Right ventricle myocardium inferior (tissue), 1 donor: ENCODE measurements at regions not wholly inside any gene's neighbourhood (a gene's known extent, or its start where the extent isn't known, plus 50 kb on each side); places are given as distances from the start of the nearest gene placed in this dataset.

Experiments used
- ATAC-seq: fragments of 200-7000 bp; cut with Tn5 transposase; one replicate; pipeline ENCODE4 v1.9.1; 2020; ENCODE audit warnings: mild to moderate bottlenecking, moderate library complexity
- DNase-seq: peaks from one replicate; pipeline ENCODE4 v3.0.0; 2021; ENCODE audit errors: missing footprints
- intact Hi-C: fragments of 100-400 bp; cut with DNase I; formaldehyde crosslinking; loops from one replicate; pipeline ENCODE4 v1.11.0; 2022
- donor health status: DM: no; HTN: yes; CAD: no; lungs with severe emphysema.

DNA sequence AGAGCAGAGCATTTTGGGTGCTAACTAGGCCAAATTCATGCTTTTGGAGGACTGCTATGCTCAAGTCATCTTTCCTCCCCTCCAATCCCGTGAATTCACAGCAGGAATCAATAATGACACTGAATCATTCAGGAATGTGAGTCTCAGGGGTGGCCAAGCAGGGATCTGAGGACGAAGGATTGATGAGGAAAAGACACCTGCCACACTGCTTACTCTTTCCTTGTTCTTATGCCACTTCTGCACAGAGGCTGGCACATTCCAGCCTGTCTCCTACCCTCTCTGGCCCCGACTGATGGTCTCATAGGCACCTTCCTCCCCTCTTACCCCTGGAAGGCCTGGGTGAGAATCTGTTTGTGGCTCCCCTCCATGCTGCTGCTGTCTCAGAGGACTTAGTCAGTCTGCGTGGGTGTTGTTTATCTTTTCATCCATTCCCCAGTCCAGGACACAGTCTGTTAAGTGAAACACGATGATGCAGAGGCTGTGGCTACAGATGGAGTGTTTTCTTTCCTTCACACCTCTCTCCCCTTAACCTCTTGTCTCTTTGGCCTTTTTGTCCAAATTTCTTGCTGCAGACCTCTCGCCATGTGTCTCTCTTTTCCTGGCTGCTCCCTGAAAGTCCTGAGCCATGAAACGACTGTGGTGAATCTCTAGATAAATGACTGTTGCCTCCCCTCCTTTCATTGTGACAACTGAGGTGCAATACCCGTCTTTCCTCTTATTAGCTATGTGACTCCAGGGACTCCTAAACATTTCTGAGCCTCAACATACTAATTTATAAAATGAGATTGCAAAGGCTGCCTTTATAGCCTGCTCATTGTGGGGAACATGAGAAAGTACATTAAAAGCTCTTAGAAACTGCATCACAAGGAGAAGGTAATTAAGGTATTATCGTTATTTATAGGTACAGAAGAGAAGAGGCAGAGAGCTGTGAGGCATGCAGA is 86.9 kb downstream of the RDH14 start:
- intact Hi-C loops: no loop called here
- ATAC-seq (peak; percentile 76), DNase-seq (no peak)

- intact Hi-C loops: no loop called here
- DNase-seq (no peak), ATAC-seq (peak; percentile 78)
These were observed 92.6 kb downstream of the RDH14 start for GRCh38 chr2:18467749-18468360.

DNA sequence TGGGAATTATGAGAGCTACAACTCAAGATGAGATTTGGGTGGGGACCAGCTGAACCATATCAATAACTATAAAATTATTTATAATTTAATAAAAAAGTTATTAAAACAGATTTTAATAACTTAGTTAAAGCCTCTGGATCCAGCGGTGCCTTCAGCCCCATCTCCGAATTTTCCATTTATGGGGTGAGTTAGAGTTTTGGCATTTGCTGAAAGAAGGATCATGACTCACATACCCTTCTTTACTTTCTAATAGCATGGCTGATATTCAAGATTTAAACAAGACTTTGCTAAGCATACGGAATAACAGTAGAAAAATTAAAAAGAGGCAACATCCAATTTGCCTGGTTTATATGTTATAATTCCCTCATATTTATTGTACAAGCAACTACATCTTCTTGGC is 94.5 kb downstream of the RDH14 start:
- intact Hi-C loops: no loop called here
- DNase-seq (no peak), ATAC-seq (no peak)

- no peak for ATAC-seq
- intact Hi-C loops: no loop called here
- no peak for DNase-seq
These were observed 95.5 kb downstream of the RDH14 start for GRCh38 chr2:18464913-18465312.

- peak; percentile 72 for ATAC-seq
These were observed 104.4 kb downstream of the RDH14 start for GRCh38 chr2:18456026-18456425.

DNA sequence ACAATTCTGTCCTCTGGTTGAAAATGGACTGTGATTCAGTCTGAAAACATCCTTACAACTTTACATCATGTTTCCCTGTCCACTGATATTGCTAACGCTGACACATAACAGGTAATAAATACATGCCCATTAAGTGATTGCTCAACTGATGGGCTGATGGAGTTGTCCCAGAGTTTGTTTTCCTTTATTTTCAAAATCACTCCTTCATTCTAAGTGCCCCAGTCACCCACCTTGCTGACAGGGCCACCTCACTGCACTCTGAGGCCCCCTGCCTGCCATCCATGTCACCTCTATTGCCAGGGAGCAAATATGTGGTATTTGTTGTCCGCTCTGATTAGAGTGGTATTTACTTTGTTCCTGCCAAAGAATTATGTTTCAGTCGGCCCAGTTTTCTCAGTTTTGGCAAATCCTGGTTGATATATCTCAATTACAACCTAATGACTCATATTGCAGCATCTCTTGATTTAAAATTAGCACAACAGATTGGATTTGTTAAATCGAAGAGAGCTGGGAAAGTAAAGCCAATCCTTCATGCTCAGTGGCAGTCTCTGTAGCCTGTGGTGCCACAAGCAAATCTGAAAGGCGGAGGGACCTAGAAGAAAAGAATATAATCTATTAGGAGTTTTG is 105.1 kb downstream of the RDH14 start:
- peak; percentile 51 for ATAC-seq
- intact Hi-C loops: no loop called here
- no peak for DNase-seq

More at GRCh38 chr2:18456026-18456425, 104.4 kb downstream of the RDH14 start:
- intact Hi-C loops: no loop called here
- no peak for DNase-seq

DNA sequence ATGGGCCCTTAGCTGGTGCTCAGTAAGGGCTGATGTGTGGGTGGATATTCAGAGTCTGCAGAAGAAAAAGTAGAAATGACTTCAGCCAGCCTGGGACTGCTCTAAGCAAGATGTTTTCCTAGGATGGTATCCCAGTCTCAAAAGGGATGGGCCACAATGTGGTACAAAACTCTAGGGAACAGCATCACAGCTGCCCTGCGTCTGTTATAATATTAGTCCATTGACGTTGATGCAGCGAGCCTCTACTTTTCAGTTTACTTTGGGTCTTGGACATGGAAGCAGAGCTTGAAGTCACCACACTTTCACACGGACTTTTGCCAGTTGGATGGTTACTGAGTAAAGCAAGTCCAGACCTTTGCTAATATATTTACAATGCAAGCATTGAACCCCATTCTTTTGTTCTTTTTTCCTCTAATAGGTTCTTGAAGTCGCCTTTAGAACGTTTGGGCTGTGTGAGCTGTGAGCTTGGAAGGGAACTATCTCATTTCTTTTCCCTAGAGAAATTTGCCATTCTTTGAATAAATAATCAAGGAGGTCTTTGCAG is 105.7 kb downstream of the RDH14 start:
- intact Hi-C loops: no loop called here
- ATAC-seq: peak; percentile 65
- DNase-seq: no peak

- intact Hi-C loops: no loop called here
- ATAC-seq (no peak), DNase-seq (no peak)
These were observed 113.7 kb downstream of the RDH14 start for GRCh38 chr2:18446715-18447114.

- peak; percentile 92 for ATAC-seq
- intact Hi-C loops: no loop called here
- DNase-seq: peak; percentile 56
These were observed 114.8 kb downstream of the RDH14 start for GRCh38 chr2:18445433-18446320.

GRCh38 chr2:18444806-18445205 is 115.6 kb downstream of the RDH14 start:
- ATAC-seq: no peak
- intact Hi-C loops: no loop called here
- no peak for DNase-seq

DNA sequence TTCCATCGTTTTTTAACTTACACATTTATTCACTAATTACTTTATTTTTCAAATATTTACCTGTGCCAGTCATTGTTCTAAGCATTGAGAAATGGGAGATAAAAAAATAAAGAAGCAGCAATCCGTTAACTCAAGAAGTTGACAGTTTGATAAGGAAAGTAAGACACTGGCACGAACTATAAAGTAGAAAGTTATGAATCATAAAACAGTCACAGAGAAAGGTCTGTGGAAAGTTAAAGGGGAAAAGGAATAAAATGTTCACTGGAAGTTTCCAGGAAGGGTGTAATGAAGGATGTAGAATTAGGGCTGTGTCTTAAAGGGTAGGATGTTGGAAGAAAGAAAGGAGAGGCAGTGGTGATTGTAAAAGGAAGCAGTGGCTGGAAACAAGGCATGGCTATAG is 118.9 kb downstream of the RDH14 start:
- intact Hi-C loops: no loop called here
- DNase-seq (no peak), ATAC-seq (no peak)

DNA sequence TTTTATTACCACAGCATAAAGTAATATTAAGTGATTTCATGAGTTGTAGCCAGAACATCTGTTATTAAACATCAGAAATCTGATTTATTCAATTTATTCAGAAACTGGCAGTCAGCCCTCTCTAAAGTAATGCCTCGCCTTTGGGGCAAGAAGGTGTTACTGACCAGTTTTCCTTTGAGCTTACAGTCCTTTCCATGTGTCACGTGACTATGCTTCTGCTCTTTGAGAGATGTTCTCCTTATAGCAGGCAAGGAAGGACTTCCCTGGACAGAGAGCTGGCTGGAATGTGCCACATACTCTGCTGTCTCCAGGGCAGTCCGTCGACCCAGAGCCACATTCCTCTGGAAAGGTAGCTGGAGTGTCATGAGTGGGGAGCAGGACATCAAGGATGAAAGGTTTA is 119.7 kb downstream of the RDH14 start:
- intact Hi-C loops: no loop called here
- ATAC-seq (no peak), DNase-seq (no peak)

DNA sequence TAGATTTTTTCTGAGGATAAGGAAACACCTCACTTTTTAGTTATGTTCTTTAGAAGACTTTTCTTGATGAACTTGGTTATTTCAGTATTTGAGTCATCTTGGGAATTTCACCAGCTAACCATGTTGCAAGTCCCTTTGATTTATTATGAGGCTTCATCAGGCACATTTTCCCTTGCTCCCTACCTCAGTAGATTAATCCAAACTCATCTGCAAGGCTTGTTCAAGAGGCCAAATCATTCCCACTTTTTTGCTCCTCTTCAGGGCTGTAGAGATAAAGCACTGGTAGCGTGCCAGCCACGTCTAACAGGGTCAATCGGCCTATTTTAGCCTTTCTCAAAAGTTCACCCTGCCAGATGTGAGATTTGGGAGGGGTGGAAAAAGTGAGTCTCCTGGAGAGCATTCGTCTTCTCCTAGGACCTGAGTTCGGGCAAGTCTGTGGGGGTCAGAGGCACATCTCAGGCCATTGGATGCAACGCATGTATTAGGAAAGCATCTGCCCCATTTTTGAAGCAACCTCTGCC is 120.3 kb downstream of the RDH14 start:
- DNase-seq (no peak), ATAC-seq (no peak)
- intact Hi-C loops: no loop called here

DNA sequence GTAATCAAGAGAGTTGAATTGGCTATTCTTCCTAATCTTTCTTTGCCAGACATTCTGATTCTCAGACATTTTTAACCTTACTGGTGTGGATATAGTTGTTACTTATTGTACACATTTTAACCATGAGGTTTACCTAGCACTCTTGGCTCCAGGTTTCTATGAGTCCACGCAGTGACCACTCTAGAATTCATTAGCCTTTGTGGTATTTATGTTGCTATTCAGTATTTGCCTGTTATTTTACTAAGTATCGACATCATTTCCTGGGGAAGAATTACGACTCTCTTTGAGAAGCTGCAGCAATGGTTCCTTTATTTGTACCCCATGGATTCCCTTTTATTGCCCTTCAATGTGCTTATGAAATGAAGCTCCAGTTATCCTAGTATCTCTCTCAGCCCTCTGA is 120.7 kb downstream of the RDH14 start:
- DNase-seq: no peak
- intact Hi-C loops: loop anchor here (5.0 to 10.0 kb wide), 3 partner anchors 75 to 915 kb away; partner anchors contain the start of gene OSR1
- no peak for ATAC-seq

DNA sequence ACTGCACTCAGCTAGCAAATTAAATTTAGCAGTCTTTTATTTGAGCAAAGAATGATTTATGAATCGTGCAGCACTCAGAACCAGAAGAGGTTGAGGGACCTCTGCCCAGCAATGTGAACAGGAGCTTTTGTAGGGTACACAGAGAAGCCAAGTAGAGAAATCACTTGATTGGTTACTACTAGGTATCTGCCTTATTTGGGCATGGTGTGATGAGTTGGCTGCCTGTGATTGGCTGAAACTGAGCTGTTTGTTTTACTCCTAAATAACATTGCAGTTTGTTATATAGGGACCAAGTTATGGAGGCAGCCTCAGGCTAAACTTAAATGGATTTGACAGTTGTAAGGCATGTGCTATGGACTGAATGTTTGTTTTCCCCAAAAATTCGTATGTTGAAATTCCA is 122.5 kb downstream of the RDH14 start:
- DNase-seq (no peak), ATAC-seq (no peak)
- intact Hi-C loops: loop anchor here (5.0 to 10.0 kb wide), 3 partner anchors 77 to 917 kb away; partner anchors contain the start of gene OSR1

DNA sequence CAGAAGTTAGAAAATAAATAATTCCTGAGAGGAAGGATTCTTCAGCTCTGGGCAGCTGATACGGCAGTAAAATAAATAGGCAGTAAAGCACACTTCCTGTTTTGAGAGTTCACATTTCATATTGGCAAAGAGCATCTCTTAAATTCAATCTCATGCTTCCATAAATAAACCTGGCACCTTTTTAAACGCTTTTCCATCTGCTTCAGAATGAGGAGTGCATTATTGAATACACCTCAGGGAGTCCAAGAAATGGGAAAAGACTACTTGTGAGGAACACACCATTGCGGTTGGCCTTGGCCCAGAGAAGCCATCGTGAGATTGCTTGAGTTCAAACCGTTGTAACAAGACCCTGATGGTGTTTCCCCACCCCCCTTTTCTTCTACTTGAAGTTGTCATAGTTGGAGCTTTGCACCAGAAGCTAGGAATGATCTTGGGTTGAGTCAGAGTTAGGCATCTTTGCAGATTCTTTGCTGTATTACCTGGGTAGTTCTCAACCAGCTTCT is 123.9 kb downstream of the RDH14 start:
- intact Hi-C loops: loop anchor here (5.0 to 10.0 kb wide), 3 partner anchors 78 to 918 kb away; partner anchors contain the start of gene OSR1
- no peak for DNase-seq
- ATAC-seq: no peak

GRCh38 chr2:18435426-18436037 is 124.9 kb downstream of the RDH14 start:
- ATAC-seq (peak; percentile 43), DNase-seq (no peak)
- intact Hi-C loops: loop anchor here (5.0 to 10.0 kb wide), 3 partner anchors 79 to 919 kb away; partner anchors contain the start of gene OSR1
